ENCODE measurements at regions not wholly inside any gene's neighbourhood (a gene's known extent, or its start where the extent isn't known, plus 50 kb on each side); places are given as distances from the start of the nearest gene placed in this dataset.

GRCh38 chr17:77566151-77566550, 392.4 kb upstream of the TNRC6C start:
- no peak for TF ChIP-seq EZH2 (IDR thresholded peaks at IDR 0.05; ENCODE audit: low read depth)
- no peak for TF ChIP-seq CTCF (conservative IDR thresholded peaks at IDR 0.05)
- intact Hi-C loops (cut with micrococcal nuclease; ENCODE audit: unreplicated experiment): no loop called here
- no peak overlapping the region for H3K27ac ChIP-seq
- H3K9me2 ChIP-seq (ENCODE audit: insufficient read depth): no peaks in the 10 kb centered on the region
- H3K4me1 ChIP-seq (replicated peaks; ENCODE audit: insufficient read depth): no peaks in the 10 kb centered on the region
- CTCF ChIA-PET: no interaction called here
- no peak overlapping the region for H3K4me3 ChIP-seq
- H3K4me2 ChIP-seq: no peak overlapping the region
- H3K9me3 ChIP-seq (ENCODE audit: insufficient read depth, low read depth): no peaks in the 10 kb centered on the region
- H3K36me3 ChIP-seq (ENCODE audit: low read depth): no peaks in the 10 kb centered on the region
- peaks cover 84% of the 10 kb centered on the region for H3K27me3 ChIP-seq (ENCODE audit: insufficient read depth, low read depth)
- H4K20me1 ChIP-seq (ENCODE audit: insufficient read depth): no peaks in the 10 kb centered on the region
- no TSS peak for BruUV-seq (replicated peaks)
- POLR2A ChIA-PET (ENCODE audit: unreplicated experiment): no interaction called here
- no peak overlapping the region for H2AFZ ChIP-seq
- no peaks in the 10 kb centered on the region for H3F3A ChIP-seq (ENCODE audit: insufficient read depth, low read depth)
- no peaks in the 10 kb centered on the region for H3K79me2 ChIP-seq (ENCODE audit: low read depth)
- no peak for DNase-seq

- BruUV-seq (replicated peaks): no TSS peak
- no peaks in the 10 kb centered on the region for H3K79me2 ChIP-seq (ENCODE audit: low read depth)
- no peaks in the 10 kb centered on the region for H4K20me1 ChIP-seq (ENCODE audit: insufficient read depth)
- no peaks in the 10 kb centered on the region for H3K4me1 ChIP-seq (replicated peaks; ENCODE audit: insufficient read depth)
- H3K36me3 ChIP-seq (ENCODE audit: low read depth): no peaks in the 10 kb centered on the region
- CTCF ChIA-PET: no interaction called here
- POLR2A ChIA-PET (ENCODE audit: unreplicated experiment): no interaction called here
- H3K27ac ChIP-seq: no peak overlapping the region
- intact Hi-C loops (cut with micrococcal nuclease; ENCODE audit: unreplicated experiment): no loop called here
- no peak overlapping the region for H3K4me2 ChIP-seq
- TF ChIP-seq CTCF (conservative IDR thresholded peaks at IDR 0.05): no peak
- H2AFZ ChIP-seq: no peak overlapping the region
- H3K9me3 ChIP-seq (ENCODE audit: insufficient read depth, low read depth): no peaks in the 10 kb centered on the region
- H3F3A ChIP-seq (ENCODE audit: insufficient read depth, low read depth): no peaks in the 10 kb centered on the region
- no peaks in the 10 kb centered on the region for H3K9me2 ChIP-seq (ENCODE audit: insufficient read depth)
- no peak for DNase-seq
- peaks cover 89% of the 10 kb centered on the region for H3K27me3 ChIP-seq (ENCODE audit: insufficient read depth, low read depth)
- H3K4me3 ChIP-seq: no peak overlapping the region
Observed at GRCh38 chr17:77566566-77567138, 391.9 kb upstream of the TNRC6C start.

GRCh38 chr17:77568540-77568939, 390.0 kb upstream of the TNRC6C start:
- intact Hi-C loops (cut with micrococcal nuclease; ENCODE audit: unreplicated experiment): no loop called here
- no peak overlapping the region for H3K4me2 ChIP-seq
- H3K4me1 ChIP-seq (replicated peaks; ENCODE audit: insufficient read depth): no peaks in the 10 kb centered on the region
- H4K20me1 ChIP-seq (ENCODE audit: insufficient read depth): no peaks in the 10 kb centered on the region
- H3K79me2 ChIP-seq (ENCODE audit: low read depth): no peaks in the 10 kb centered on the region
- TF ChIP-seq CTCF (conservative IDR thresholded peaks at IDR 0.05) (no peak), EZH2 (IDR thresholded peaks at IDR 0.05; ENCODE audit: low read depth) (no peak)
- H3K36me3 ChIP-seq (ENCODE audit: low read depth): no peaks in the 10 kb centered on the region
- no peaks in the 10 kb centered on the region for H3K9me3 ChIP-seq (ENCODE audit: insufficient read depth, low read depth)
- peaks cover 99% of the 10 kb centered on the region for H3K27me3 ChIP-seq (ENCODE audit: insufficient read depth, low read depth)
- DNase-seq: no peak
- H3F3A ChIP-seq (ENCODE audit: insufficient read depth, low read depth): no peaks in the 10 kb centered on the region
- no TSS peak for BruUV-seq (replicated peaks)
- H2AFZ ChIP-seq: no peak overlapping the region
- no peak overlapping the region for H3K27ac ChIP-seq
- ChIA-PET POLR2A (ENCODE audit: unreplicated experiment) (no interaction called here), CTCF (no interaction called here)
- H3K4me3 ChIP-seq: no peak overlapping the region
- no peaks in the 10 kb centered on the region for H3K9me2 ChIP-seq (ENCODE audit: insufficient read depth)
